Inferior parietal cortex (tissue), 1 donor: ENCODE measurements at regions not wholly inside any gene's neighbourhood (a gene's known extent, or its start where the extent isn't known, plus 50 kb on each side); places are given as distances from the start of the nearest gene placed in this dataset.
"Not testable (repeated sequence)": the region's sequence is repeated elsewhere in the genome, so short reads cannot be mapped to it uniquely, and the experiment has no call there.

ENCODE experiments used
- DNase-seq: peaks from one replicate; pipeline ENCODE4 v3.0.0-alpha.2; 2016; ENCODE audit errors: extremely low spot score

GRCh38 chr3:21894459-21895340 is 143.7 kb upstream of the ZNF385D start:
- DNase-seq, result peak; percentile 38

GRCh38 chr3:21898316-21898715 is 147.3 kb upstream of the ZNF385D start:
- no peak for DNase-seq

- DNase-seq, result no peak
These were observed 150.5 kb upstream of the ZNF385D start for GRCh38 chr3:21901484-21901883.

- no peak for DNase-seq
These were observed 151.9 kb upstream of the ZNF385D start for GRCh38 chr3:21902956-21903355.

GRCh38 chr3:21909096-21909495 is 158.1 kb upstream of the ZNF385D start:
- no peak for DNase-seq

- no peak for DNase-seq
These were observed 161.7 kb upstream of the ZNF385D start for GRCh38 chr3:21912711-21913110.

GRCh38 chr3:21913791-21914190 is 162.8 kb upstream of the ZNF385D start:
- DNase-seq, result no peak

GRCh38 chr3:21914451-21914850 is 163.4 kb upstream of the ZNF385D start:
- DNase-seq, result no peak

GRCh38 chr3:21919383-21919782 is 168.4 kb upstream of the ZNF385D start:
- DNase-seq, result no peak

- no peak for DNase-seq
These were observed 169.4 kb upstream of the ZNF385D start for GRCh38 chr3:21920421-21920861.

- DNase-seq, result not testable (repeated sequence)
These were observed 172.1 kb upstream of the ZNF385D start for GRCh38 chr3:21923156-21923555.

GRCh38 chr3:21927261-21927660 is 176.3 kb upstream of the ZNF385D start:
- no peak for DNase-seq

GRCh38 chr3:21934591-21934990 is 183.6 kb upstream of the ZNF385D start:
- DNase-seq, result no peak

- no peak for DNase-seq
These were observed 185.2 kb upstream of the ZNF385D start for GRCh38 chr3:21936207-21936606.

GRCh38 chr3:21938267-21938681 is 187.3 kb upstream of the ZNF385D start:
- no peak for DNase-seq

- no peak for DNase-seq
These were observed 191.3 kb upstream of the ZNF385D start for GRCh38 chr3:21942328-21942727.

- DNase-seq, result no peak
These were observed 193.2 kb upstream of the ZNF385D start for GRCh38 chr3:21944251-21944650.

- DNase-seq, result no peak
These were observed 201.8 kb upstream of the ZNF385D start for GRCh38 chr3:21952856-21953255.

- DNase-seq, result no peak
These were observed 203.7 kb upstream of the ZNF385D start for GRCh38 chr3:21954709-21955108.

GRCh38 chr3:21955406-21955805 is 204.4 kb upstream of the ZNF385D start:
- no peak for DNase-seq

- DNase-seq, result no peak
These were observed 209.0 kb upstream of the ZNF385D start for GRCh38 chr3:21960033-21960432.

- DNase-seq, result no peak
These were observed 211.4 kb upstream of the ZNF385D start for GRCh38 chr3:21962456-21962855.

GRCh38 chr3:21966457-21966856 is 215.4 kb upstream of the ZNF385D start:
- not testable (repeated sequence) for DNase-seq

- no peak for DNase-seq
These were observed 228.7 kb upstream of the ZNF385D start for GRCh38 chr3:21979706-21980105.
